K562 (cell line): ENCODE measurements at regions not wholly inside any gene's neighbourhood (a gene's known extent, or its start where the extent isn't known, plus 50 kb on each side); places are given as distances from the start of the nearest gene placed in this dataset.

ENCODE experiments used
- ATAC-seq: fragments of 200-7000 bp; cut with Tn5 transposase; 3 replicates; pipeline ENCODE4 v1.9.1; 2020; ENCODE audit warnings: moderate library complexity
- BruUV-seq: library from RNA; stranded (reverse); fragments of 400-500 nt; replicated peaks from 2 replicates; lab custom pipeline; 2021; lab: Mats Ljungman, UMichigan
- CTCF ChIA-PET: fragments of 300-600 bp; formaldehyde crosslinking; extraction: SDS; loops from one replicate; lab custom pipeline; 2021; ENCODE audit warnings: low intra/inter-chr PET ratio; lab: Yijun Ruan, JAX
- POLR2A ChIA-PET: fragments of 300-600, 350-650 bp; sonication (Branson Sonifier 250); formaldehyde crosslinking; extraction: SDS; loops from one replicate; lab custom pipeline; 2021; ENCODE audit warnings: antibody characterized with exemption, inconsistent platforms; lab: Yijun Ruan, JAX
- DNase-seq, 4 experiments: peaks; one replicate each; pipeline versions ENCODE4 v3.0.0 to v3.0.0-alpha.2; 2011 to 2018; ENCODE audit warnings: low spot score in 3 of 4, mixed read lengths in 3 of 4; ENCODE audit errors: extremely low read depth in 1 of 4
- FAIRE-seq: peaks from 2 replicates; lab custom pipeline; 2011; peaks lifted over from hg19 to GRCh38; lab: Jason Lieb, UNC
- H2AFZ ChIP-seq: 2 replicates; pipeline ENCODE4 v1.6.0; 2011; ENCODE audit warnings: low read depth, low read length, control low read depth, inconsistent platforms
- H3K27ac ChIP-seq: fragments of 200-600 bp; 3 replicates; pipeline ENCODE4 v1.8.0; 2011; ENCODE audit warnings: low read depth, mild to moderate bottlenecking, control low read depth, inconsistent platforms, low read length, moderate library complexity, mixed read lengths; ENCODE audit errors: extremely low read depth
- H3K27me3 ChIP-seq, 2 experiments: fragments of 300-600 bp in 1 of 2; 2 replicates in 1 of 2; 3 replicates in 1 of 2; pipeline versions ENCODE4 v1.6.0 to v1.8.0; 2011; ENCODE audit warnings: inconsistent platforms in 2 of 2, low read length in 2 of 2, mild to moderate bottlenecking in 1 of 2, mixed read lengths in 1 of 2, moderate library complexity in 1 of 2; ENCODE audit not compliant: control insufficient read depth in 2 of 2, insufficient read depth in 2 of 2
- H3K36me3 ChIP-seq: fragments of 300-600 bp; 3 replicates; pipeline ENCODE4 v1.8.0; 2011; ENCODE audit warnings: mild to moderate bottlenecking, low read length, inconsistent platforms; ENCODE audit not compliant: control insufficient read depth, insufficient read depth
- H3K4me1 ChIP-seq, 2 experiments: fragments of 200-600 bp in 1 of 2; replicated peaks in 1 of 2; 2 replicates in 1 of 2; 3 replicates in 1 of 2; pipeline versions ENCODE4 v1.5.1 to v1.8.0; 2011; ENCODE audit warnings: inconsistent platforms in 2 of 2, low read length in 2 of 2, mild to moderate bottlenecking in 1 of 2, mixed read lengths in 1 of 2, moderate library complexity in 1 of 2; ENCODE audit not compliant: control insufficient read depth in 2 of 2, insufficient read depth in 2 of 2
- H3K4me2 ChIP-seq: 2 replicates; pipeline ENCODE4 v1.6.1; 2011; ENCODE audit warnings: low read length, control low read depth, inconsistent platforms, mixed read lengths; ENCODE audit not compliant: insufficient read depth
- H3K4me3 ChIP-seq: fragments of 200-600 bp; sonication (generic), shearing (Covaris generic); 2 replicates; pipeline ENCODE4 v1.5.1; 2016; ENCODE audit warnings: control low read depth, inconsistent platforms
- H3K79me2 ChIP-seq: fragments of 200-600 bp; 3 replicates; pipeline ENCODE4 v1.8.0; 2011; ENCODE audit warnings: low read length, inconsistent platforms; ENCODE audit not compliant: control insufficient read depth, insufficient read depth
- H3K9ac ChIP-seq, 2 experiments: 2 replicates each; pipeline versions ENCODE4 v1.6.0 to v1.6.1; 2011; ENCODE audit warnings: low read depth in 2 of 2, low read length in 2 of 2, control low read depth in 1 of 2, inconsistent platforms in 1 of 2, mild to moderate bottlenecking in 1 of 2, mixed read lengths in 1 of 2; ENCODE audit not compliant: insufficient read depth in 1 of 2
- H3K9me1 ChIP-seq: one replicate; pipeline ENCODE4 v1.6.0; 2011; ENCODE audit warnings: inconsistent platforms, mild to moderate bottlenecking, low read length, moderate library complexity; ENCODE audit not compliant: control insufficient read depth, insufficient read depth
- H3K9me3 ChIP-seq: replicated peaks from 2 replicates; pipeline ENCODE4 v1.5.1; 2011; ENCODE audit warnings: low read depth, low read length, inconsistent platforms; ENCODE audit not compliant: control insufficient read depth, insufficient read depth
- H4K20me1 ChIP-seq: replicated peaks from 2 replicates; pipeline ENCODE4 v1.6.1; 2011; ENCODE audit warnings: low read length, inconsistent platforms, mixed read lengths; ENCODE audit not compliant: control insufficient read depth, insufficient read depth
- E2F4 ChIP-seq: sonication (generic); formaldehyde crosslinking; IDR thresholded peaks from 2 replicates; pipeline ENCODE4 v1.8.0; 2022; ENCODE audit warnings: mild to moderate bottlenecking, low read depth, missing genetic modification reagents
- FOXA1 ChIP-seq: fragments of 450-650 bp; IDR thresholded peaks from 2 replicates; pipeline ENCODE4 v1.6.1; 2016; ENCODE audit warnings: mild to moderate bottlenecking, borderline replicate concordance
- MYBL2 ChIP-seq, 2 experiments: fragments of 450-650 bp in 1 of 2; sonication (generic) in 1 of 2; formaldehyde crosslinking in 1 of 2; IDR thresholded peaks; 2 replicates each; pipeline versions ENCODE4 v1.6.1 to v1.8.1; 2017 to 2022; ENCODE audit warnings: borderline replicate concordance in 1 of 2, inconsistent platforms in 1 of 2, low read depth in 1 of 2, mild to moderate bottlenecking in 1 of 2, missing genetic modification reagents in 1 of 2, moderate library complexity in 1 of 2
- NFYB ChIP-seq: IDR thresholded peaks from 2 replicates; pipeline ENCODE4 v1.6.1; 2011; ENCODE audit warnings: mild to moderate bottlenecking, moderate library complexity; ENCODE audit not compliant: insufficient read length; ENCODE audit errors: extremely low read depth
- NONO ChIP-seq, 2 experiments: fragments of 200-400 bp in 1 of 2; fragments of 450-650 bp in 1 of 2; formaldehyde crosslinking in 1 of 2; IDR thresholded peaks; 2 replicates each; pipeline ENCODE4 v1.6.1; 2017; ENCODE audit warnings: low read depth in 2 of 2, mild to moderate bottlenecking in 2 of 2, moderate library complexity in 2 of 2, low read length in 1 of 2
- PURB ChIP-seq: sonication (generic); formaldehyde crosslinking; IDR thresholded peaks from 2 replicates; pipeline ENCODE4 v1.9.0; 2021; ENCODE audit warnings: low read depth, mild to moderate bottlenecking, missing genetic modification reagents
- ZNF175 ChIP-seq: fragments of 200-800 bp; sonication (Bioruptor generic); IDR thresholded peaks from 2 replicates; pipeline ENCODE4 v1.6.1; 2016; ENCODE audit warnings: low read depth, mild to moderate bottlenecking, missing genetic modification characterization, missing compliant biosample characterization
- WGBS: fragments of 100-300 bp; shearing (Covaris generic); methylation state at CpG from one replicate; pipeline ENCODE4 v1.1.6; 2016; ENCODE audit warnings: low coverage, mixed read lengths; ENCODE audit not compliant: insufficient coverage; ENCODE audit errors: missing lambda C conversion rate; 5-methylcytosine and 5-hydroxymethylcytosine counted together
- in situ Hi-C: fragments of 300-500 bp; cut with MboI; formaldehyde crosslinking; loops from 4 replicates; pipeline ENCODE4 v1.15.0; 2018; ENCODE audit warnings: inconsistent platforms, mixed read lengths
- intact Hi-C: fragments of 100-400 bp; cut with micrococcal nuclease; formaldehyde crosslinking; loops from 2 replicates; pipeline ENCODE4 v1.14.2; 2022
- TF ChIP-seq, protein P1 (sequence below): fragments of 450-650 bp; formaldehyde crosslinking; IDR thresholded peaks from 2 replicates; pipeline ENCODE4 v1.4.0; 2022; ENCODE audit warnings: missing genetic modification characterization

DNA sequence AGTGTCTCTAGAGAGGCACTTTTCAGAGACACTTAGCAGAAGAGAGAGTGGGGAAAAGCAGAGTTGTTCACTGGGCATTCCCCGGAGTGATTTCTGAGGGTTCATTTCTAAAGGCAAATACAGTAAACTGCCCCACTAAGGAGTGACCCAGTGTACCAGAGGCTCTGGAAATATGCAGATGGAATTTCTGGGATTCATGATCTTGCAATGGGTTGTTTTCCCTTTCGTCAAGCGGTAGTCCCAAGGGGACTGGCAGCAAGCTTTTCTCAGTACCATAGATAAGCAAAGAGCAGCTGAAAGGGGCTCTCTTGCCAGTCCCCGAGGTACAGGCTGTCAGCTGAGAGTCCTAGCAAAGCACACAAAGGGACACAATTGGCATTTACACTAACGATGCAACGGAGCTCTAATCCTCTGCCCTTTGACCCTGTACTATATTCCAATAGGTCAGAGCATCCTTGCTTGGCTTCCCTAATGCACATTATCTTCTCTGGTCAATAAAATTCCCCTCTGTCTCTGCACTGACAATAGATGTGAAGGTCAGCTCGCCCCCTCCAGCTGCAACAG is 155.6 kb downstream of the SEMA6D start:
- CTCF ChIA-PET = no interaction called here
- no TSS peak for BruUV-seq
- no peak overlapping the region for H3K27ac ChIP-seq
- no peak for DNase-seq
- no peaks in the 10 kb centered on the region for H3K79me2 ChIP-seq
- no peaks in the 10 kb centered on the region for H3K4me1 ChIP-seq
- no peaks in the 10 kb centered on the region; the same call in 1 of the 2 replicates for H3K9me3 ChIP-seq
- no peaks in the 10 kb centered on the region for H4K20me1 ChIP-seq
- no peak for FAIRE-seq
- H3K4me3 ChIP-seq = no peak overlapping the region
- TF ChIP-seq ZNF175 (CRISPR knock-in tag) (no peak), MYBL2 (IDR thresholded peaks at IDR 0.05; ENCODE audit: low read depth) (no peak), MYBL2 (CRISPR knock-in tag; IDR thresholded peaks at IDR 0.05; ENCODE audit: borderline replicate concordance) (no peak), FOXA1 (no peak), E2F4 (CRISPR knock-in tag) (no peak), PURB (no peak), NONO (IDR thresholded peaks at IDR 0.05; ENCODE audit: low read depth in 2 of 2, low read length in 1 of 2) (no peak), NFYB (no peak)
- TF ChIP-seq, protein P1, sequence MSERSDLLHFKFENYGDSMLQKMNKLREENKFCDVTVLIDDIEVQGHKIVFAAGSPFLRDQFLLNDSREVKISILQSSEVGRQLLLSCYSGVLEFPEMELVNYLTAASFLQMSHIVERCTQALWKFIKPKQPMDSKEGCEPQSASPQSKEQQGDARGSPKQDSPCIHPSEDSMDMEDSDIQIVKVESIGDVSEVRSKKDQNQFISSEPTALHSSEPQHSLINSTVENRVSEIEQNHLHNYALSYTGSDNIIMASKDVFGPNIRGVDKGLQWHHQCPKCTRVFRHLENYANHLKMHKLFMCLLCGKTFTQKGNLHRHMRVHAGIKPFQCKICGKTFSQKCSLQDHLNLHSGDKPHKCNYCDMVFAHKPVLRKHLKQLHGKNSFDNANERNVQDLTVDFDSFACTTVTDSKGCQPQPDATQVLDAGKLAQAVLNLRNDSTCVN = no peak
- TF ChIP-seq, all 486 proteins: peak for 0
- POLR2A ChIA-PET = no interaction called here
- no peak for ATAC-seq
- WGBS = under 1% methylated on average over 7 of the region's 7 CpGs
- H3K9me1 ChIP-seq = no peaks in the 10 kb centered on the region
- H3K27me3 ChIP-seq = no peaks in the 10 kb centered on the region
- intact Hi-C loops (no loop called here), in situ Hi-C loops (no loop called here)
- no peak overlapping the region for H3K4me2 ChIP-seq
- H2AFZ ChIP-seq = no peak overlapping the region
- no peaks in the 10 kb centered on the region for H3K36me3 ChIP-seq
- no peak overlapping the region for H3K9ac ChIP-seq
